RKO (cell line): ENCODE measurements at regions not wholly inside any gene's neighbourhood (a gene's known extent, or its start where the extent isn't known, plus 50 kb on each side); places are given as distances from the start of the nearest gene placed in this dataset.

Experiments used
- DNase-seq: peaks from one replicate; pipeline ENCODE4 v3.0.0-alpha.2; 2016; ENCODE audit warnings: low spot score

GRCh38 chr3:168889666-168890065 is 773.8 kb downstream of the MECOM start:
- DNase-seq = no peak

GRCh38 chr3:168888781-168889180 is 774.7 kb downstream of the MECOM start:
- DNase-seq = peak; percentile 35

- peak; percentile 18 for DNase-seq
Measured at GRCh38 chr3:168885028-168885427, 778.5 kb downstream of the MECOM start.

GRCh38 chr3:168884353-168884903 is 779.1 kb downstream of the MECOM start:
- DNase-seq = peak; percentile 70

GRCh38 chr3:168883145-168883544 is 780.4 kb downstream of the MECOM start:
- no peak for DNase-seq

GRCh38 chr3:168881804-168882203 is 781.7 kb downstream of the MECOM start:
- no peak for DNase-seq

GRCh38 chr3:168878655-168879054 is 782.9 kb upstream of the GOLIM4 start:
- DNase-seq = peak; percentile 18

- no peak for DNase-seq
Measured at GRCh38 chr3:168877899-168878298, 782.2 kb upstream of the GOLIM4 start.

GRCh38 chr3:168876346-168877035 is 780.8 kb upstream of the GOLIM4 start:
- no peak for DNase-seq

GRCh38 chr3:168872826-168873225 is 777.1 kb upstream of the GOLIM4 start:
- DNase-seq = no peak

- no peak for DNase-seq
Measured at GRCh38 chr3:168870892-168871291, 775.2 kb upstream of the GOLIM4 start.

- peak; percentile 43 for DNase-seq
Measured at GRCh38 chr3:168865022-168865551, 769.4 kb upstream of the GOLIM4 start.

GRCh38 chr3:168864107-168865021 is 768.6 kb upstream of the GOLIM4 start:
- no peak for DNase-seq

- no peak for DNase-seq
Measured at GRCh38 chr3:168863561-168863960, 767.8 kb upstream of the GOLIM4 start.

GRCh38 chr3:168862466-168862865 is 766.7 kb upstream of the GOLIM4 start:
- DNase-seq = no peak

- DNase-seq = no peak
Measured at GRCh38 chr3:168860592-168860991, 764.9 kb upstream of the GOLIM4 start.

- no peak for DNase-seq
Measured at GRCh38 chr3:168860028-168860427, 764.3 kb upstream of the GOLIM4 start.

- DNase-seq = no peak
Measured at GRCh38 chr3:168859574-168859973, 763.9 kb upstream of the GOLIM4 start.

- no peak for DNase-seq
Measured at GRCh38 chr3:168859143-168859542, 763.4 kb upstream of the GOLIM4 start.

GRCh38 chr3:168858327-168858726 is 762.6 kb upstream of the GOLIM4 start:
- no peak for DNase-seq

GRCh38 chr3:168850109-168850508 is 754.4 kb upstream of the GOLIM4 start:
- DNase-seq = no peak

- DNase-seq = peak; percentile 60
Measured at GRCh38 chr3:168847291-168847883, 751.7 kb upstream of the GOLIM4 start.
